ENCODE measurements at regions not wholly inside any gene's neighbourhood (a gene's known extent, or its start where the extent isn't known, plus 50 kb on each side); places are given as distances from the start of the nearest gene placed in this dataset.

- H3K79me2 ChIP-seq (ENCODE audit: control insufficient read depth, insufficient read depth, low read length), result no peaks in the 10 kb centered on the region
- ATAC-seq (no peak), FAIRE-seq (peak; percentile 32), DNase-seq (ENCODE audit: extremely low read depth in 1 of 4, low spot score in 3 of 4) (no peak)
- H3K4me1 ChIP-seq (replicated peaks in 1 of 2; ENCODE audit: control insufficient read depth in 2 of 2, insufficient read depth in 2 of 2, low read length in 2 of 2), result no peaks in the 10 kb centered on the region
- H3K4me3 ChIP-seq, result no peak overlapping the region
- no peak overlapping the region for H2AFZ ChIP-seq (ENCODE audit: low read depth, low read length)
- no peak overlapping the region for H3K9ac ChIP-seq (ENCODE audit: insufficient read depth in 1 of 2, low read depth in 2 of 2, low read length in 2 of 2)
- BruUV-seq (replicated peaks), result no TSS peak
- in situ Hi-C loops (cut with MboI) (no loop called here), intact Hi-C loops (cut with micrococcal nuclease) (no loop called here)
- H3K9me1 ChIP-seq (ENCODE audit: control insufficient read depth, insufficient read depth, low read length), result no peaks in the 10 kb centered on the region
- H3K9me3 ChIP-seq (replicated peaks; ENCODE audit: control insufficient read depth, insufficient read depth, low read depth, low read length), result no peaks in the 10 kb centered on the region
- 0% methylated on average over 1 of the region's 1 CpG for WGBS (ENCODE audit: insufficient coverage, low coverage, missing lambda C conversion rate)
- H4K20me1 ChIP-seq (replicated peaks; ENCODE audit: control insufficient read depth, insufficient read depth, low read length), result no peaks in the 10 kb centered on the region
- no peak overlapping the region for H3K27ac ChIP-seq (ENCODE audit: extremely low read depth, low read depth, low read length)
- no peaks in the 10 kb centered on the region; a peak in 1 of 5 replicates for H3K27me3 ChIP-seq (ENCODE audit: control insufficient read depth in 2 of 2, insufficient read depth in 2 of 2, low read length in 2 of 2)
- no peak for TF ChIP-seq MTA1 (IDR thresholded peaks at IDR 0.05; ENCODE audit: borderline replicate concordance)
- TF ChIP-seq SPI1 (IDR thresholded peaks at IDR 0.05; ENCODE audit: borderline replicate concordance, low read depth, low read length), result 0 out of 2 replicates have a peak, but pooled peaks have one; percentile 5
- TF ChIP-seq ZBTB40 (IDR thresholded peaks at IDR 0.05), result no peak
- TF ChIP-seq ZBTB40 (CRISPR knock-in tag; IDR thresholded peaks at IDR 0.05), result no peak
- no peak for TF ChIP-seq KDM1A (IDR thresholded peaks at IDR 0.05)
- no peak for TF ChIP-seq GABPB1 (CRISPR knock-in tag; IDR thresholded peaks at IDR 0.05)
- no peaks in the 10 kb centered on the region for H3K36me3 ChIP-seq (ENCODE audit: control insufficient read depth, insufficient read depth, low read length)
- CTCF ChIA-PET (ENCODE audit: low intra/inter-chr PET ratio), result no interaction called here
- POLR2A ChIA-PET, result interaction anchor here (0.6 kb wide), 1 partner anchor 329 kb away, joined by 4 read pairs; no protein-coding TSS in a partner anchor
- H3K4me2 ChIP-seq (ENCODE audit: insufficient read depth, low read length), result no peak overlapping the region
Measured at GRCh38 chr5:82942083-82942881, 134.9 kb downstream of the TMEM167A start.
